HG02981 (cell line): ENCODE measurements at regions not wholly inside any gene's neighbourhood (a gene's known extent, or its start where the extent isn't known, plus 50 kb on each side); places are given as distances from the start of the nearest gene placed in this dataset.

Source experiments
- ATAC-seq: cut with Tn5 transposase; IDR thresholded peaks from one replicate; pipeline ENCODE4 v1.9.1; 2021; ENCODE audit warnings: mild to moderate bottlenecking, moderate library complexity; ENCODE audit not compliant: unreplicated experiment

DNA sequence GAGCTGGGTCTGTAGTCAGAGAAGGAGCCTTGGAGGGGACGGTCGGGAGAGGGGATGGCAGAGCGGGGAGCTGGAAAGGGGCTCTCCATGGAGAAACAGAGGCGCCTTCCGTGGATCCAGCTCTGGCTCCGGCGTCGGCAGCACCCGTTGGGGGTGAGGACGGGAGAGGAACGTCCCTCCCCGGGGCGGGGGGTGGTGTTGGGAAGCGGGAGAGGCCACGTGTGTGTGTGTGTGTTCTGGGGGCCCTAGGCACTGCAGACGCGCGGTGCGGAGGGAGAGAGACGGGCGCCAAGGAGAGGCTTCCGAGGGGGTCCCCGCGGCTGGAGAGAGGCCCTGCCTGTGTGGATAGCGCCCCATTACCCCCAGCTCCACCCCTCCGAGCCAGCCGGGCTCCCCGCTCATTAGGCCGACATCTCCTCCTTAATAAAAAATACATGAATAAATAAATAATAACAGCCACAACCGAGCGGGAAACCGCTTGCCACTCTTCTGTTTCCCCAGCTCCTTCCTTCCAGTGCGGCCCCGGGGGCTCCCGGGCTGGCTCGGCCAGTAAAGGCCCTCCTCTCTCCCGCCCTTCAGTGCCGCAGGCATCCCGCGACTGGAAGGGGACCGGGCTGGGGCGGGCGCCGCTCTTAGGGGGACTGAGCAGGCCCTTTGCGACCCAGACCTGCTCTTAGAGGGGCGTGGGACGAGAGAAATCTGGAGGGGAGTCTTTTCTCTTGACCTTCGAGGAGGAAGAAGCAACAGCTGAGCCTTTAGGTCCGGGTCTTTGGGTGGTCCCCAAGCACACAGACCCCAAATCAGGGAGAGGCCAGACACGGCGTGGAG is 71.3 kb upstream of the ARAP3 start:
- no peak for ATAC-seq

DNA sequence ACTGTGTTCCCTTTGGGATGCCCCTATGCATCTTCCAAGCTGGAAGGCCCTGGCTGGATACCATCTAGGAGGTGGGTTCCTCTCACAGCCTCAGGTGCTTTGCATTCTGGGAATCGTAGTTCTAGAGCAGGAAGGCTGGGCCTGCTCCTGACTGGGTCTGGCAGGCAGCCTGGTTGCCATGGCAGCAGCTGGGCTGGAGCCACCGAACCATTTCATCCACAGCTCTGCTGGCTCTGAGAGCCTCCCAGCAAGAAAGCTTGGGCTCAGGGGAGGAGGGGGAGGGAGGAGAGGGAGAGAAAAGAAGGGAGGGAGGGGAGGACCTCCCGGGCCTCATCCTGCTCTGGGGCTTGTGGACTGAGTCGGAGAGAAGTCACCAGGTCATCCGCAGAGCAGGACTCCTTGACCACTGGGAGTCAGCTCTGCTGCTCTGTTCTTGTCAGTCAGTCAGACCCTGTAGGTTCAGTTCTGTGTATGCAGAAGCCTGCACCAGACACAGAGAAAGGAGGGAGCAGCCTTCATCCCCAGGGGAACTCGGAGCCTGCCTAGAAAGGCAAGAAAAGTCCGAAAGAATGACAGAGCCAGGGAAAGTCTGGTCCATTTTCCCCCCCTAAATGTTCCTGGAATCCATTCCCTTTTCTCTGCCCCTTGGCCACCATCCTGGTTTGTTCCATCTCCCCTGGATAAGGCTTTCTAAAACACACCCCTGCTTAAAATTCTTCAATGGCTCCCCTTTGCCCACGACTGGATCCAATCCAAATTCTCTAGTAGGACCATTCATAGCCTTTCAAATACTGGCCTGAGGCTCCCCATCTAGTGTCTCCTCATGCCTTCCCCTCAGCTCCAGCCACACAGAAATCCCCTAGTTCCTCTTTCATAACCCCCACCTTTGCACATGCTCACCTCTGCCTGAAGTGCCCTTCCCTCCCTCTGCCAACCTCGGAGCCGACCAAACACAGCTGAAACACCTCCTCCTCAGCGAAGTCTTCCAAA is 65.4 kb upstream of the ARAP3 start:
- peak; percentile 41 for ATAC-seq

GRCh38 chr5:141746395-141746794 is 64.4 kb upstream of the ARAP3 start:
- no peak for ATAC-seq

DNA sequence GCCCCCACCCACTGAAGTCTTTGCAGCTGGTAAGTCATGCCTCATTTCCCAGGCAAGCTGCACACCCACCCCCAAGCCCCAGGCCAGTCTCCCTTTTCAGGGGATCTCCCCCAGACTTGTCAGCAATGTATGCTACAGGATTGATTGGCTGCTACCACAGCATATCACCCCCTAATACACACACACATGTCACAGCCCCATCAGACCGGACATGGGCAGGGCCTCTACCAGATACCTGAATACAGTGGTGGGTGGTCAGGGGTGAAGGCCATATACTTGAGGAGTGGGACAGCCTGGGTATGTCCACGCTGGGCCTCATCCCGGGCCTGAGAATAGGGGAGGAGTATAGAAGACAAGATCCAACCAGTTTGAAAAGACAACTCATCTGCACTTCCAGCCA is 63.4 kb upstream of the ARAP3 start:
- ATAC-seq = no peak

DNA sequence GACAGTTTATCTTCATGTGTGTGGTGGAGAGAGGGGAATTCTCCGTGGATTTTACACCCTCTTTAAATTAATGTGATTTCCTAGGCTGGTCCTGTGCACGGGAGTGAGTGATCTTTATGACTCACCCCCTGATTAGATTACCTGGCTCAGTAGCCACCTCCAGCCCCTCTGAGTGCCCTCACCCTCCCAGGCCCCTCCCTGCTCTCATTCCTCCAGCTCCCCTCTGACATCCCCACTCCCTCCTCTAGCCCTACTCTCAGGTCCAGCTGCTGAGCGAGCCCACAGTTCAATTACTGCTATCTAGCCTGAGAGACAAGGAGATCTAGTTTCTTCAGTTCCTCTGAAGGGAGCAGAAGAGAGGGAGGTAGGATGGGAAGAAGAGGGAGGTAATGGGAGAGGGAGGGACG is 61.8 kb upstream of the ARAP3 start:
- ATAC-seq = no peak

- ATAC-seq = no peak
Observed at GRCh38 chr5:141742866-141743851, 61.1 kb upstream of the ARAP3 start.

GRCh38 chr5:141742144-141742543 is 60.1 kb upstream of the ARAP3 start:
- ATAC-seq = no peak

DNA sequence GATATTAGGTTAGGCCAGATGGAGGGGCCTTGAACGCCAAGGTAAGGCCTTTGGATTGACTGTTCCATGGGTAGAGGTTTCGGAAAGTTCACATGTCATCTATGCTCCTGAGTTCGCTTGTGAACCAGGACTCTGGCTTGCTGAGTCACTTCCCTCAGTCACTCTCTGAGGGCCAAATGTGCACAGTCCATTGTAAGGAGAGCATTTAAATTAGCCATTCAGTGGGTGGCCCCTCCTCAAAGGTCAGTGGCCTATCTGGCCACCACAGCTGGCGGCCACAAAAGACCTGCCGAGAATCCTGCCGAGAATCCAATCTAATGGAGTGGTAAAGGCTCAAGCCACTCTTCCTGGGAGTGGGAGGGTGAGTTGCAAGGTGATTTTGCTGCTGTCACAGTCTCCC is 58.9 kb upstream of the ARAP3 start:
- ATAC-seq = no peak

GRCh38 chr5:141737535-141737934 is 55.5 kb upstream of the ARAP3 start:
- ATAC-seq = no peak

- no peak for ATAC-seq
Observed at GRCh38 chr5:141735823-141736222, 53.8 kb upstream of the ARAP3 start.

DNA sequence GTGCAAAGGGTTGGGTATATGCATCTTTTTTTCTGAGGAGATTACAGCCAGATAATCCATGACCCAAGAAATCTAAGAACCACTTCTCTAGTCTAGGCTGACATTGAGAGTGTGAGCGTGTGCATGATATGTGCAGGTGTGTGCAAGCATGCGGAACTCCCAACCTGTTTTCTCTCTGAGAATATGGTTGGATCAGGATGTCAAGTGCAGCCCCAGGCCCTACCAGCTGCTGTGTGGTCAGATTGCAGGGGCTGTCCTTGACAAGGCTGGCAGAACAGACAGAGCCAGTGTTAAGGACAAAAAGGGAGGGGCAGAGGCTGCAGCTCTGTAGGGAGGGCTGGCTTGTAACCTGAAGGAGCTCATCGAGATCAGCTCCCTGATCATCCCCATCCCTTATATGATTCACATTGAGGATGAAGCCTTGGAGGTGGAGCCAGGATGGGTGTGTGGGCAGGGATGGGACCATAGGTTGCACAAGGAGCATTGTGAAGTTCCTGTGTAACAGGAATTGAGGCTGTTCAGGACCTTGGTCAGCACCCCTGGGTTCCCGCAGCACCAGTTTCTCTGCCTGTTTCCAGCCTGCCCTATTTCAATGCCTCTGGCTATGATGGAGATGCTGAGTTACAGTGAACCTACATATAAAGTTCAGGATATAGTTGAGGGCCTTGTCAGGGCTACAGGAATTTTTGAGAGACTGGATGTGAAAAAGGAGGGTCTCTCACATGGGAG is 52.6 kb upstream of the ARAP3 start:
- ATAC-seq = no peak

- no peak for ATAC-seq
Observed at GRCh38 chr5:141733198-141733597, 51.2 kb upstream of the ARAP3 start.

DNA sequence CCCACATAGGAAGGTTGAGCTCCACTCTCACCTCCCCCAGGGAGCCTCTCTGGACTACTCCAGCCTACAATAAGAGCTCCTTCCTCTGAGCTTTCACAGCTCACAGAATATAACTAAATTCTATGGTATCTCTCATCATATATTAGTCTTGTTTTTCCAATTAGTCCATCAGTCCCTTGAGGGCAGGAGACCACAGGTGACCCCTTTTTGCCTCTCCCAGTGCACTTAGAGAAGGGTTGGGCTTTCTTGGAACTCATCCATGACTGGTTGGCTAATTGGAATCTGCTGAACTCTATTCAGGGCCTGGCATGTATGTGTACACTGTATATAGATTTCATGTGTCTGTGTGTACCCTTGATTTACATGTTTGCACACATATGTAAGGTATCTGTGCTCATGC is 50.4 kb upstream of the ARAP3 start:
- no peak for ATAC-seq
